ENCODE measurements at regions not wholly inside any gene's neighbourhood (a gene's known extent, or its start where the extent isn't known, plus 50 kb on each side); places are given as distances from the start of the nearest gene placed in this dataset.
"Not testable (repeated sequence)": the region's sequence is repeated elsewhere in the genome, so short reads cannot be mapped to it uniquely, and the experiment has no call there.

GRCh38 chr15:31217566-31218270 lies 108.9 kb upstream of the KLF13 start:
- DNase-seq (ENCODE audit: low read depth) = no peak

DNA sequence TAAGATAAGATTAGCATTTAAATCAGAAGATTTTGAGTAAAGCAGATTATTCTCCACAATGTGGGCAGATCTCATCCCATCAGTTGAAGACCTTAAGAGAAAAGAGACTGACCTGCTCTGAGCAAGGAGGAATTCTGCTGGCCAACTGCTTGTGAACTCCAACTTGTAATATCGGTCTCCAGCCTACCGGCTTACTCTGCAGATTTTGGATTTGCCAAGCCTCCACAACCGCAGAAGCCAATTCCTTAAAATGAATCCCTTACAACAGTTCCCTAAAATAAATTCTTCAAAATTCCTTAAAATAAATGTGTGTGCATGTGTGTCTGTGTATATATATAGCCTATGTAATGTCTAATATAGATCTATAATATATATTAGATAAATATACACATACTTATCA lies 107.4 kb upstream of the KLF13 start:
- DNase-seq (ENCODE audit: low read depth) = no peak

DNA sequence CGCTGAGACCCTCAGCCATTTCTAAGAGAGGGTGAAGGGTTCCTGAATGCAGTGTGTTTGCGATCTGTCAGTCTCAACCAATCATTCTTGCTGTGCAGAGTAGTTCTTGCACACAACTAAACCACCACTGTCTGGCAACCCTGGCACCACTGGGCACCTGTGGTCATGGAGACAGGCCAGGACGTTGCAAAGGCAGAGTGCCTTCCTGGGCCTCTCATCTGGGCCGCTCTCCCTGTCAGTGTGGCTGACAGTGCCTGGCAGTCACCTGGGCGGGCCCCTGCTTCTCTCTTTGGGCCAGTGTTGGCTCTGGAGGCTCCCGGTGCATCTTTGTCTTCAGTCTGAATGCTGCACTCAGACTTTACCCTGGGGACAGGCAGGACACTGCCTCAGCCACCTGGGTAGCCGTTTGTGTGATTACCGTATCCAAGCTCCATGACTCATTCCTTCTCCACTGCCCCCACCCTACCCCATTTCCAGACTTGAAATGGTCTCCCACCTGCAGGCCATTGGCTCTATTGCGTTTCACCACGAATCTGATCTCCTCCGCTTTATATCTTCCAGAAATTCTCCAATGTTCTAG lies 104.6 kb upstream of the KLF13 start:
- DNase-seq (ENCODE audit: low read depth) = no peak

DNA sequence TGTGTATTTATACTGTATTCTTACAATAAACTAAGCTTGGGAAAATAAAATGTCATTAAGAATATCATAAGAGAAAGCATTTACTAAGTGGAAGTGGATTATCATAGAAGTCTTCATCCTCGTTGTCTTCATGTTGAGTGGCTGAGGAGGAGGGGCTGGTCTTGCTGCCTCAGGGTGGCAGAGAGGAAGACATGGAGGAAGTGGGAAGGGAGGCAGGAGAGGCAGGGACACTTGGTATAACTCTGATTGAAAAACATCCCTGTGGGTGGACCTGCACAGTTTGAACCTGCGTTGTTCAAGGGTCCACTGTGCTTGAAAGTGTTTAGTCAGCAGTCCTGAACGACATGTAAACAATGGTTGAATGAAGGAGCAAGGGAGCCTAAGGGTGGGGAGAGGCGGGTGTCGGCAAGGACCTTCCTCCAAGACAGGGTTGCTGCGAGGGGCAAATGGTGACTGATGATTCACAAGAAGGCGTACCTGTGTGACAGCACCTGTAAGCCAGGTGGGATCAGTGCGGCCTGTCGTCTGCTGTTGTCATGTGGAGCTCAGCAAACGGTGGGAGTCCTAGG lies 103.8 kb upstream of the KLF13 start:
- no peak for DNase-seq (ENCODE audit: low read depth)

DNA sequence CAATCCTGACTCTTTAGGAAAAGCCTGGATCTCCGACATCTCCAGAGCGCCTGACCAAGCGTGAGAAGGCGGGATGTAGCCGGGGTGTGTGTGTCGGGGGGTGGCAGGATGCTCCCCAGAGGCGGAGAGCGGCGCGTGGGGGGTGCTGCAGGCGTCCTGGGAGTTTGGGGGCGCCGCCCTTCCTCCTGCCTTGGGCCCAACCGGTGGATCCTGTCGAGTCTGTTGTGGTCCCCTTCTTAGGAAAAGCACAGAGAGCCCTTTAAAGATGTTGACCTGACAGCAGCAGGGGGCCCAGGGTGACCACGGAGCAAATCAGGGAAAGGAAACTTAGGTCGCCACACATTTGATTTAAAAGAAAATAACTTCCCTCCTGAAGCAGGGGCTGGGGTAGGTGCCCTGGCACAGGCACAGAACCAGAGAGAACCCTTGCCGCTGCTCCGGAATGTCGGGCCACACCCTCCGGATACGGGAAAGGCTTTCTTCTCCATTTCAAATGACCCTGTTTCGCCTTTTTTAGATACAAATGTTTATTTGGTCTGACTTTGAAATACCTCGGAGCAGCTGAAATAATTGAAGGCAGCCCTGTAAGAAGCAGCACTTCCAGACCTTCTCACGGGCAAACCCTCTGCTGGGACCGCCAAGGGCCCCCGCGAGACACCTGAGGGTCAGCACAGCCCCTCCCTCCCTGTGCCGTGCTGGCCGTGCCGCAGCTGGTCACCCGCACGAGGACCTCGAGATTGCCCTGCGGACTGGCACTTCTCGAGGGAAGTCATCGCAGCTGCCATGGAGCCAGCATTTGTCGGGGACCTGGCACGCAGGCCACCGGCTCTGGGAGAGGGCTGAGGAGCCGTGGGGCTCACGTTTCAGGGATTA lies 102.9 kb upstream of the KLF13 start:
- DNase-seq (ENCODE audit: low read depth) = no peak

DNA sequence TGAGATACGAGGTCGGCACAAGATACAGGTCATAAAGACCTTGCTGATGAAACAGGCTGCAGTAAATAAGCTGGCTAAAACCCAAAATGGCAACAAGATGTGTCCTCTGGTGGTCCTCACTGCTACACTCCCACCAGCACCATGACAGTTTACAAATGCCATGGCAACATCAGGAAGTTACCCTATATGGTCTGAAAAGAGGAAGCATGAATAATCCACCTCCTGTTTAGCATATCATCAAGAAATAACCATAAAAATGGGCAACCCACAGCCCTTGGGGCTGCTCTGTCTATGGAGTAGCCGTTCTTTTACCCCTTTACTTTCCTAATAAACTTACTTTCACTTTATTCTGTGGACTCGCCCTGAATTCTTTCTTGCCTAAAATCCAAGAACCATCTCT lies 102.0 kb upstream of the KLF13 start:
- DNase-seq (ENCODE audit: low read depth) = not testable (repeated sequence)

DNA sequence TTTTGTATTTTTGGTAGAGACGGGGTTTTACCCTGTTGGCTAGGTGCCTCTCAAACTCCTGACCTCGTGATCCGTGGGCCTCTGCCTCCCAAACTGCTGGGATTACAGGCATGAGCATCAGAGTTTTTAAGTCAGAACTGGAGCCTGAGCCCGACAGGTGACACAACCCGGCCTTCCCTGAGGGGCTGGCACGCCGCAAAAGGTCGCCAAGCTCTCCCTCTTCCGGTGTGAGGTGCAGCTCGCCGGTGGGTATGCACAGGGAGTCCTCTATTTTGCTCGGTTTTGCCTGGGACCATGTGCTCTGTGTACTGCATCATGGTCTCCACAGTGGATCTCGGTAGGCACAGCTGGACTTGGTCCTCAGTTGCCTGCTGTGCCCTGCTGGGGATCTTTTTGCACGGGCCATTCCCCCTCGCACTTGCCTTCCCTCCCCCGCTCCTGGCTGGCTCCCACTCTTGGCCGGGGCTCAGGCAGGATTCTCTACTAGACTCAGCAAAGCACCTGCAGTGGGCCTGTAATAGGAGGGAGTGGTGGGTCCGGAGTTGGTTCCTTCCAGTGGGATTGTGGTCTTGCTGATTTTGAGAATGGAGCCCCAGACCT lies 101.2 kb upstream of the KLF13 start:
- DNase-seq (ENCODE audit: low read depth) = no peak

GRCh38 chr15:31226021-31226420 lies 100.6 kb upstream of the KLF13 start:
- no peak for DNase-seq (ENCODE audit: low read depth)

- DNase-seq (ENCODE audit: low read depth) = no peak
Observed at GRCh38 chr15:31227235-31227634, 99.4 kb upstream of the KLF13 start.

DNA sequence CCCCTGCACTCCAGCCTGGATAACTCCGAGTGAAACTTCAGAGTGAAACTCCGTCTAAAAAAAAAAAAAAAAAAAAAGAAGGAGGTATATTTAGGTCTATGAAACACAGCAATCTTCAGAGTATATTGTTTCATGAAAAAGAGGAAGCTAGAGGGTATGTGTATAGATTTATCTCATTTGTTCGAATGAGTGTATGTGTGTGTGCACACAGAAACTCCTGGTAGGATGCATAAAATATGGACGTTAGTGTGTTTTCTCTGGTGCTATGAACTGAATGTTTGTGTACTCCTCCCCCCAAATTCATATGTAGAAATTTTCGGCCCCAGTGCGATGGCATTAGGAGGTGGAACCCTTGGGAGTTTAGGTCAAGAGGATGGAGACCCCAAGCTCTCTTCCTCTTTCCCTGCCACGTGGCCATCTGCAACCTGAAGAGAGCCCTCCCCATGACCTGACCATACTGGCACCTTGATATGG lies 98.6 kb upstream of the KLF13 start:
- DNase-seq (ENCODE audit: low read depth) = no peak

DNA sequence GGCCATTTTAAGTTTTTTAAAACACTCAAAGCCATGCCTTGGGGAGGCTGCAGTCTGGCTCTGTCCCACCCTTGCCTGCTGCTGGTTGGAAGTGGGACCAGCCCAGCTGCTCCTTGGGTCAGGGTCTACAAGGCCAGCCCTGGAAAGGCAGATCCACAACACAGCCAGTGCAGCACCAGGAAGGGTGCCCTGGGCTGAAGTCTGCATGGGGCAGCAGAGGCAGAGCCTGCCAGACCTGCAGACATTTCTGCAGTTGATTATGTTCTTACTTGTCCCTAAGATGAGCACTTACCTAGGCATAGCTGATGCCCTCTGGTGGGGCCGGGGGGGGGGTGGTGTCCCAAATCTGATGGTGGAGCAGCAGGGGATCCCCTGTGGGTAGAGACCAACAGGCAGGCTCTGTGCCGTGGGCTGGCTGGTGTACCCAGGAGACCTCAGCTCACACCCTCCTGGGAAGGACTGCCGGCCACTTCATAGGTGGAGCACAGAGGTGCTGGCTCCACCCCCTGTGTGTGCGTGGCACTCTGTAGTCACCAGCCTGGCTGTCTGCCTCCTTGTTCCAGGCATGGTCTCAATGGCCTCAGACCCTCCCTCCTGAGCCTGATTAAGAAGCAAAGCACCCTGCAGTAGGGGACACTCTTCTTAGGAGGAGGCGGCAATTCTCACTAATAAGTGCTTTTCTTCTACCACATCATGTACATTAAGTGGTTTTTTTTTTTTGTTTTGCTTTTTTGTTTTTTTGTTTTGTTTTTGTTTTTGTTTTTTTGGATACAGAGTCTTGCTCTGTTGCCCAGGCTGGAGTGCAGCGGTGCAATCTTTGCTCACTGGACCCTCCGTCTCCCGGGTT lies 97.4 kb upstream of the KLF13 start:
- DNase-seq (ENCODE audit: low read depth) = no peak

DNA sequence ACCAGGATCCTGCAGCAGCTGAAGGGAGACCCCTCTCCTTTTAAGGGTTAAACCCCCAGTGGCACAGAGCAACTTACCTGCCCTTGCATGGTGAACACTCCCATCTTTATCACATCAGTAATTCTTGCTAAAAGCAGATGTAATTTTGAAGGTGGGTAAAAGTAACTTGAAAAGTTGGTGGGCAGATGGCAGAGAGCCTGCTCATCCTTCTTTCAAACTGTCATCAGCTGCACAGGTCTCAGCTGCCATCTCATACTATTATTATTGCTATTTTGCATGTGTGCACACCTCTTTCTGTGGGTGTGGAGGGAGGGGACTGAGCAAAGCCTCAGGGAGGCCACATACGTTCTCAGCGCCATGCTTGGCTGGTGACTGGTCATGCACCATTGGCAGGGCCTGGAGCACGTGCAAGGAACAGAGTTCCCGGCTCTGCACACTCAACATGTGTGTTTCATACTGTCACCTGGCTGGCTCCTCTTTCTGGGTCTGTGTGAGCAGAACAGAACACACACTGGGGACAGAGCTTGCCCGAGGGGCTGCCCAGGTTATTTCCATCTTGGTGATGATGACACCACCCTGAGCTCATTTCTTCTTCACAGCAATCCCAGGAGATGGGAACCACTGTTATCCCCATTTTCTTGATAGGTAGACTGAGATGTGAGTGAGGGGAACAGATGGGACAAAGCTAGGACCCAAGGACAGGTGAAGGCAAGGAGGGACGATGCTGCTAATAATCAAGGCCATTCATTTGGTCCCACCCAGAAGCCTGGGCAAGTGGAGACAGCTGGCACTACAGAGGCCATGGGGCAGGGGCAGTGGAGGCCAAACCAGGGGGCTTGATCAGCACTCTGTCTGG lies 95.8 kb upstream of the KLF13 start:
- DNase-seq (ENCODE audit: low read depth) = no peak

DNA sequence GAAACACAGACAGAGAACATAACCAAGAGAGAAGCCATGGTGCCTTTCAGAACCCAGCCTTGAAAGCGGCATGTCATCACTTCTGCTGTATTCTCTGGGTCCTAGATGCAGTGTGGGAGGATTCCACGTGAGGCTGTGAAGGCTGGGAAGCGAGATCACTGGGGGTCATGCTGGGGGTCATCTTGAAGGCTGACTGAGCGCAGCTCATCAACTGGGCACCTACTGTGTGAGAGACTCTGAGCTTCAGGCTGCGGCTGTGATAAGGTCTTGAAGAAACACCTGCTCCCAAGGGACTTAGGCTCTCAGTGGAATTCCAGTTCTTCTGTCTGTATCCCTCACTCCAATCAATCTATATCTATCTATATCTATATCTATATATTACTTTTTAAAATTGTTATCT lies 91.8 kb upstream of the KLF13 start:
- DNase-seq (ENCODE audit: low read depth) = no peak

DNA sequence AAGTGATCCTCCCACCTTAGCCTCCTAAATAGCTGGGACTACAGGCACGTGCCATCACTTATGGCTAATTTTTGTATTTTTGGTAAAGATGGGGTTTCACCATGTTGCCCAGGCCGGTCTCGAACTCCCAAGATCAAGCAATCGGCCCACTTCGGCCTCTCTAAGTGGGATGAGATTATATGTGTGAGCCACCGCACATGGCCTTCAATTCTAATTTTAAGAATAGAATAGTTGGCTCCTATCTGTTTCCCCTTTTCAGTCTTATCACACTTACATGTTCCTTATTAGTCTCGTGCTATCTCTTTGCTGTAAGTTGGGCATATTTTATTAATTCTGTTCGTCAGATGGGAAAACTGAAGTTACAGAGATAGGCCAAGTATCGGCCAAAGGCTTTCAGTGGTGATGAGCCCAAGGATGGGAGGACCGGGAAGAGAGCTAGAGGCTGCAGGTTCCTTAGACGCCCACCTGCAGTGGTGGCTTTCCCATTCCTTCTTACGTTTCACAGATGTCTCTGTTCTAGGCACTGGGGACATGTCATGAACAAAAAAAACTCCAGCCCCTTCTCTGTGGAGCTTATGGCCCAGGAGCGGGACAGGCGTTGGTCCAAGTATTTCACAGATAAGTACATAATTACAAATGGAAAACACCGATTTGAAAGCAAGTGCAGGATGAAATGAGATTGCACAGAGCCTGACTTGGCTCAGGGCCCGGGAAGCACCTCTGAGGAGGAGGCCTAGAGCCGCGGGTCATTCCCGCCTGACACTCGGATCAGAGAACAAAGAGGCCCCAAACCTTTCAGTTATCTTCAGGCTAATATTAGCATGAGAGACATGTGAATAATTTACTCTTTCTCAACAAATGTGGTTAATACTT lies 91.1 kb upstream of the KLF13 start:
- DNase-seq (ENCODE audit: low read depth) = no peak

DNA sequence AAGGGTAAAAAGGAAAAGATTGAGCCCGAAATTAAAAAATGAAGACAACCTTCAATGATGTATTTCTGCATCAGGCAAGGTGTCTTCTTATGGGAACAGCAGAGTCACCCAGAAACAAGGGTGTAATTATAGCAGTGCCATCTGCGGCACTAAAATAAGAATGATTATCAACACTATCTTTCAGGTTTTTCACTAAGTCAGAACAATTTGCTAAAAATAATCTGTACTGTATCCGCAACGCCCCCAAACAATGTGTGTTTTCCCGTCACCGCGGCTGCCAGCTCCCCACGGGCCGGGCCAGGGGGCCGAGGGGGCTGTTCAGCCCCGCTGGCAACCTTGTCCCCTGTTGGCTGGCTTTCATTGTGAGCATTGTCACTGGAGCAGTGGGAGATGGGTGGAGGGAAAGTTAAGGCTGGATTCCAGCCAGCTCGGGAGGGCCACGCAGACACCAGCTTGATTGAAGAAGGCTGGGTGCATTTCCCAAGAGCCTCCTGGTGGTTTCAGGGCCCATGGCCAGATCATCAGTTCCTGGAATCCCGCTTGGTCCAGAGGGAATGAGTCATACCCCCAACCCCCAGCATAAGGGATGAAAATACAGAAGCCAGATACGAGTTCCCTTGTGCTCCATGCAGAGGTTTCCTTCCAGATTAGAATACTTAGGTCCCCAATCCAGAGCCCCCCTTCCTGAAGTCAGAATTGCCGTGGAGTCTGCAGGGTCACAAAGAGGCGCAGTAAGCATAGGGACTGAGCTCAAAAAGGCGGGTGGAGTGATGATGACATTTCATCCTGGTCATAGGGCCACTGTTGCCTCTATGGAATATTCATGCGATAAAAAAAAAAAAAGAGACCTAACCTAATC lies 90.2 kb upstream of the KLF13 start:
- DNase-seq (ENCODE audit: low read depth) = no peak

GRCh38 chr15:31237043-31237324 lies 89.7 kb upstream of the KLF13 start:
- no peak for DNase-seq (ENCODE audit: low read depth)

DNA sequence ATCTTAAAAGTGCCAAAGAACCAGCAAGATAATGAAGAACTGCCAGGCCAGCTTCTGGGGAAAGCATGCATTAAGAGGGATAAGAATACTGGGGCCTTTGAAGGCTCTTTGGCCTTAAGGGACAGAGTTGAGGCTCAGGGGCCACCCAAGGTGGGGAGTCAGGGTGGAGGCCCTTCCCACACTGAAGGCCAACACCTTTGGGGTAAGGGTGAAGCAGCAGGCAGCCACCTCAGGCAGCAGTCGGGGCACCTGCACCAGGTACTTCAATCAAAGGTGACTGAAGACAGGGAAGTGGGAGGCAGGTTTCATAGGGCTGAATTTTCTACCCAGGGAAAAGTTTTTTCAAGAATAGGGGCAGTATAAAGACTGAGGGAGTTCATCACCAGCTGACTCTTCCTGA lies 87.7 kb upstream of the KLF13 start:
- no peak for DNase-seq (ENCODE audit: low read depth)

DNA sequence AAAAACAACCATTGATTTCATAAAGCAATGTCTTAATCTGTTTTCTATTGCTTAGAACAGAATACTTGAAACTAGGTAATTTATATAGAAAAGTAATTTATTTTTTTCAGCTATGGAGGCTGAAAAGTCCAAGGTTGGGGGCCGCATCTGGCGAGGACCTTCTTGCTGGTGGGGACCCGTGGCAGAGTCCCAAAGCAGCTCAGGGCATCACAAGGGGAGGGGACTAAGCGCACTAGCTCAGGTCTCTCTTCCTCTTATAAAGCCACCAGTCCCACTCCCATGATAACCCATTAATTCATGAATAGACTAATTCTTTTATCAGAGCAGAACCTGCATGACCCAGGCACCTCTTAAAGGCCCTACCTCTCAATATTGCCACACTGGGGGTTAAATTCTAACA lies 87.2 kb upstream of the KLF13 start:
- no peak for DNase-seq (ENCODE audit: low read depth)
